HL-60 (cell line): ENCODE measurements at regions not wholly inside any gene's neighbourhood (a gene's known extent, or its start where the extent isn't known, plus 50 kb on each side); places are given as distances from the start of the nearest gene placed in this dataset.

Experiments
- DNase-seq, 2 experiments: peaks; one replicate each; pipeline ENCODE4 v3.0.0-alpha.2; 2010 to 2020; ENCODE audit warnings: low read depth in 1 of 2, low spot score in 1 of 2
- H3K27ac ChIP-seq: fragments of 250-450 bp; sonication (Bioruptor Pico); replicated peaks from 2 replicates; pipeline ENCODE4 v1.5.1; 2020; ENCODE audit warnings: mild to moderate bottlenecking, moderate library complexity
- H3K27me3 ChIP-seq: fragments of 250-450 bp; sonication (Bioruptor Pico); 2 replicates; pipeline ENCODE4 v1.5.1; 2021; ENCODE audit warnings: mild to moderate bottlenecking, moderate library complexity; ENCODE audit not compliant: insufficient read depth, poor library complexity, severe bottlenecking
- H3K4me3 ChIP-seq: replicated peaks from 2 replicates; pipeline ENCODE4 v1.5.1; 2011; ENCODE audit warnings: mild to moderate bottlenecking, control low read depth, low read length; ENCODE audit not compliant: insufficient read depth
- GABPA ChIP-seq: IDR thresholded peaks from 2 replicates; pipeline ENCODE4 v1.6.1; 2012; ENCODE audit warnings: low read depth
- POLR2AphosphoS5 ChIP-seq: IDR thresholded peaks from 2 replicates; pipeline ENCODE4 v1.6.1; 2012; ENCODE audit warnings: low read depth
- SPI1 ChIP-seq: IDR thresholded peaks from 2 replicates; pipeline ENCODE4 v1.6.1; 2012; ENCODE audit warnings: low read depth, mild to moderate bottlenecking, borderline replicate concordance
- TF ChIP-seq, protein P1 (sequence below): IDR thresholded peaks from one replicate; pipeline ENCODE4 v1.5.1; 2011; ENCODE audit warnings: low read length, control low read depth, inconsistent platforms; ENCODE audit not compliant: insufficient read depth
- TF ChIP-seq, protein P2 (sequence below): IDR thresholded peaks from 2 replicates; pipeline ENCODE4 v1.6.1; 2012; ENCODE audit warnings: low read depth; ENCODE audit not compliant: insufficient replicate concordance

DNA sequence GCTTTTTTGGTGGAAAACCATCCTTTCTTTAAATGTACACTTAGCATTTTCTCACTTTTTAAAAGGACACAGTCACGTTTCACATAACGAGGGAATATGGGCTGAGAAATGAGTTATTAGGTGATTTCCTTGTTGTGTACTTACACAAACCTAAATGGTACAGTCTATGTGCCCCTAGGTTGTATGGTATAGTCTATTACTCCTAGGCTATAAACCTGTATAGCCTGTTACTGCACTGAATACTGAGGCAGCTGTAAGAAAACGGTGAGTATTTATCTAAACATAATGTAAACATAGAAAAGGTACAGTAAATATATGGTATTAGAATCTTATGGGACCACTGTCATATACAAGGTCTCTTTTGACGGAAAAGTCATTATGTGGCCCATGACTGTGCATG, 913.5 kb upstream of the GHITM start:
- no peaks in the 10 kb centered on the region for H3K27me3 ChIP-seq
- no peak overlapping the region for H3K4me3 ChIP-seq
- H3K27ac ChIP-seq: no peak overlapping the region
- no peak for DNase-seq
- TF ChIP-seq, protein P1, sequence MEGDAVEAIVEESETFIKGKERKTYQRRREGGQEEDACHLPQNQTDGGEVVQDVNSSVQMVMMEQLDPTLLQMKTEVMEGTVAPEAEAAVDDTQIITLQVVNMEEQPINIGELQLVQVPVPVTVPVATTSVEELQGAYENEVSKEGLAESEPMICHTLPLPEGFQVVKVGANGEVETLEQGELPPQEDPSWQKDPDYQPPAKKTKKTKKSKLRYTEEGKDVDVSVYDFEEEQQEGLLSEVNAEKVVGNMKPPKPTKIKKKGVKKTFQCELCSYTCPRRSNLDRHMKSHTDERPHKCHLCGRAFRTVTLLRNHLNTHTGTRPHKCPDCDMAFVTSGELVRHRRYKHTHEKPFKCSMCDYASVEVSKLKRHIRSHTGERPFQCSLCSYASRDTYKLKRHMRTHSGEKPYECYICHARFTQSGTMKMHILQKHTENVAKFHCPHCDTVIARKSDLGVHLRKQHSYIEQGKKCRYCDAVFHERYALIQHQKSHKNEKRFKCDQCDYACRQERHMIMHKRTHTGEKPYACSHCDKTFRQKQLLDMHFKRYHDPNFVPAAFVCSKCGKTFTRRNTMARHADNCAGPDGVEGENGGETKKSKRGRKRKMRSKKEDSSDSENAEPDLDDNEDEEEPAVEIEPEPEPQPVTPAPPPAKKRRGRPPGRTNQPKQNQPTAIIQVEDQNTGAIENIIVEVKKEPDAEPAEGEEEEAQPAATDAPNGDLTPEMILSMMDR: no peak
- TF ChIP-seq GABPA: no peak
- TF ChIP-seq, protein P2, sequence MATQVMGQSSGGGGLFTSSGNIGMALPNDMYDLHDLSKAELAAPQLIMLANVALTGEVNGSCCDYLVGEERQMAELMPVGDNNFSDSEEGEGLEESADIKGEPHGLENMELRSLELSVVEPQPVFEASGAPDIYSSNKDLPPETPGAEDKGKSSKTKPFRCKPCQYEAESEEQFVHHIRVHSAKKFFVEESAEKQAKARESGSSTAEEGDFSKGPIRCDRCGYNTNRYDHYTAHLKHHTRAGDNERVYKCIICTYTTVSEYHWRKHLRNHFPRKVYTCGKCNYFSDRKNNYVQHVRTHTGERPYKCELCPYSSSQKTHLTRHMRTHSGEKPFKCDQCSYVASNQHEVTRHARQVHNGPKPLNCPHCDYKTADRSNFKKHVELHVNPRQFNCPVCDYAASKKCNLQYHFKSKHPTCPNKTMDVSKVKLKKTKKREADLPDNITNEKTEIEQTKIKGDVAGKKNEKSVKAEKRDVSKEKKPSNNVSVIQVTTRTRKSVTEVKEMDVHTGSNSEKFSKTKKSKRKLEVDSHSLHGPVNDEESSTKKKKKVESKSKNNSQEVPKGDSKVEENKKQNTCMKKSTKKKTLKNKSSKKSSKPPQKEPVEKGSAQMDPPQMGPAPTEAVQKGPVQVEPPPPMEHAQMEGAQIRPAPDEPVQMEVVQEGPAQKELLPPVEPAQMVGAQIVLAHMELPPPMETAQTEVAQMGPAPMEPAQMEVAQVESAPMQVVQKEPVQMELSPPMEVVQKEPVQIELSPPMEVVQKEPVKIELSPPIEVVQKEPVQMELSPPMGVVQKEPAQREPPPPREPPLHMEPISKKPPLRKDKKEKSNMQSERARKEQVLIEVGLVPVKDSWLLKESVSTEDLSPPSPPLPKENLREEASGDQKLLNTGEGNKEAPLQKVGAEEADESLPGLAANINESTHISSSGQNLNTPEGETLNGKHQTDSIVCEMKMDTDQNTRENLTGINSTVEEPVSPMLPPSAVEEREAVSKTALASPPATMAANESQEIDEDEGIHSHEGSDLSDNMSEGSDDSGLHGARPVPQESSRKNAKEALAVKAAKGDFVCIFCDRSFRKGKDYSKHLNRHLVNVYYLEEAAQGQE: no peak
- TF ChIP-seq SPI1: no peak
- no peak for TF ChIP-seq POLR2AphosphoS5

DNA sequence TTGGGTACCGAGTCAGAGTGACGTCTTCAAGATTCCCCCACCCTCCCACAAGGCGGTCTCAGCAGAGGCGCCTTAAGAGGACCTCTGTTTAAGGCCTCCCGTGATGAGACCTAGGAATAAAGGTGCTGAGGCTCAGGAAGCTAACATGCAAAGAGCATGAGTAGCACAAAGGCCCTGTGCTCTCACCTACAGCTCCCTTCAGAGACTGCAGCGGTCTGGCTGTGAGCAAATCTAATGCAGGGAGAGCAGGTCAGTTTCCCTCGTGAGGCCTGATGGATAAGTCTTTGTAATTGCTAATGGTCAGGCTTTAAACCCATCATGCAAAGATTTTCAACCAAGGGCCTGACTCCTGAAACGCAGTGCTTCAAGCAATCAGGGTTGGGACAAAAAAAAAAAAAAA, 909.3 kb upstream of the GHITM start:
- Histone ChIP-seq H3K27me3 (no peaks in the 10 kb centered on the region), H3K4me3 (no peak overlapping the region), H3K27ac (no peak overlapping the region)
- DNase-seq: no peak
- TF ChIP-seq, protein P2: no peak
- no peak for TF ChIP-seq GABPA
- TF ChIP-seq, protein P1: no peak
- no peak for TF ChIP-seq POLR2AphosphoS5
- no peak for TF ChIP-seq SPI1

DNA sequence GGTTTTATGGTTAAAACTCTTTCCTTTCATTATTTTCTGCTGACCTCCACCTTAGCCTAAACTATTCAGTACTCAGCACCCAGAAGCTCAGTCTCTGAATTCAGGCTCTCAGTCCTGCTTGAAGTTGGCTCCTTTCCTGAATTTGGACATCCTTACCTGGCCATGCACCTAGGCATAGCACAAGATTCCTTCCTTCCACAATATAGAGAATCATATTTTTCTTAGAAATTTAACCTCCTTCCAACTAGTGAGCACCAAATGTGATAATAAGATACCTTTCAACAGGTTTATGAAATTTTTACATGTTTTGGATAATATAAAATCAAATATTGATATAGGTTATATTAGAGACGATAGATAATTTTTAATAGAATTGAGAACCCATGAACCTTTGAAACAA, 905.6 kb upstream of the GHITM start:
- no peak overlapping the region for H3K4me3 ChIP-seq

More for the DNA sequence above, 905.6 kb upstream of the GHITM start:
- TF ChIP-seq POLR2AphosphoS5: no peak
- TF ChIP-seq, protein P1: no peak
- TF ChIP-seq GABPA: no peak
- TF ChIP-seq SPI1: no peak
- TF ChIP-seq, protein P2: no peak
- Histone ChIP-seq H3K27me3 (no peaks in the 10 kb centered on the region), H3K27ac (no peak overlapping the region)
- DNase-seq: no peak
